GM19463 (cell line): ENCODE measurements at regions not wholly inside any gene's neighbourhood (a gene's known extent, or its start where the extent isn't known, plus 50 kb on each side); places are given as distances from the start of the nearest gene placed in this dataset.
"Not testable (repeated sequence)": the region's sequence is repeated elsewhere in the genome, so short reads cannot be mapped to it uniquely, and the experiment has no call there.

Experiments used
- ATAC-seq: cut with Tn5 transposase; IDR thresholded peaks from one replicate; pipeline ENCODE4 v1.9.1; 2021; ENCODE audit warnings: mild to moderate bottlenecking, moderate library complexity; ENCODE audit not compliant: unreplicated experiment

GRCh38 chr13:65965501-65965900, 1264.6 kb downstream of the PCDH9 start:
- ATAC-seq = no peak

GRCh38 chr13:65964672-65965071, 1265.5 kb downstream of the PCDH9 start:
- ATAC-seq = no peak

- no peak for ATAC-seq
Measured at GRCh38 chr13:65959305-65959704, 1270.8 kb downstream of the PCDH9 start.

GRCh38 chr13:65946387-65946786, 1283.7 kb downstream of the PCDH9 start:
- ATAC-seq = no peak

GRCh38 chr13:65943708-65944107, 1286.4 kb downstream of the PCDH9 start:
- ATAC-seq = no peak

- ATAC-seq = no peak
Measured at GRCh38 chr13:65943024-65943423, 1287.1 kb downstream of the PCDH9 start.

GRCh38 chr13:65940720-65941119, 1289.4 kb downstream of the PCDH9 start:
- no peak for ATAC-seq

- ATAC-seq = no peak
Measured at GRCh38 chr13:65937251-65937650, 1292.9 kb downstream of the PCDH9 start.

GRCh38 chr13:65936249-65936648, 1293.9 kb downstream of the PCDH9 start:
- no peak for ATAC-seq

GRCh38 chr13:65932587-65933239, 1297.4 kb downstream of the PCDH9 start:
- ATAC-seq = no peak

- no peak for ATAC-seq
Measured at GRCh38 chr13:65932013-65932412, 1298.1 kb downstream of the PCDH9 start.

GRCh38 chr13:65929436-65929835, 1300.7 kb downstream of the PCDH9 start:
- no peak for ATAC-seq

GRCh38 chr13:65926750-65927171, 1303.4 kb downstream of the PCDH9 start:
- ATAC-seq = peak; percentile 82

- not testable (repeated sequence) for ATAC-seq
Measured at GRCh38 chr13:65922846-65923245, 1307.3 kb downstream of the PCDH9 start.

- ATAC-seq = no peak
Measured at GRCh38 chr13:65921933-65922332, 1308.2 kb downstream of the PCDH9 start.

GRCh38 chr13:65917731-65918130, 1312.4 kb downstream of the PCDH9 start:
- ATAC-seq = no peak

GRCh38 chr13:65915195-65915594, 1314.9 kb downstream of the PCDH9 start:
- ATAC-seq = no peak

- ATAC-seq = no peak
Measured at GRCh38 chr13:65914716-65915115, 1315.4 kb downstream of the PCDH9 start.

GRCh38 chr13:65913173-65913572, 1317.0 kb downstream of the PCDH9 start:
- no peak for ATAC-seq

- no peak for ATAC-seq
Measured at GRCh38 chr13:65912516-65912915, 1317.6 kb downstream of the PCDH9 start.

GRCh38 chr13:65911546-65912193, 1318.5 kb downstream of the PCDH9 start:
- ATAC-seq = no peak

- no peak for ATAC-seq
Measured at GRCh38 chr13:65909501-65909900, 1320.6 kb downstream of the PCDH9 start.
